HG03159 (cell line): ENCODE measurements at regions not wholly inside any gene's neighbourhood (a gene's known extent, or its start where the extent isn't known, plus 50 kb on each side); places are given as distances from the start of the nearest gene placed in this dataset.
"Not testable (repeated sequence)": the region's sequence is repeated elsewhere in the genome, so short reads cannot be mapped to it uniquely, and the experiment has no call there.

Source experiments
- ATAC-seq: cut with Tn5 transposase; IDR thresholded peaks from one replicate; pipeline ENCODE4 v1.9.1; 2021; ENCODE audit warnings: mild to moderate bottlenecking, moderate library complexity; ENCODE audit not compliant: unreplicated experiment

DNA sequence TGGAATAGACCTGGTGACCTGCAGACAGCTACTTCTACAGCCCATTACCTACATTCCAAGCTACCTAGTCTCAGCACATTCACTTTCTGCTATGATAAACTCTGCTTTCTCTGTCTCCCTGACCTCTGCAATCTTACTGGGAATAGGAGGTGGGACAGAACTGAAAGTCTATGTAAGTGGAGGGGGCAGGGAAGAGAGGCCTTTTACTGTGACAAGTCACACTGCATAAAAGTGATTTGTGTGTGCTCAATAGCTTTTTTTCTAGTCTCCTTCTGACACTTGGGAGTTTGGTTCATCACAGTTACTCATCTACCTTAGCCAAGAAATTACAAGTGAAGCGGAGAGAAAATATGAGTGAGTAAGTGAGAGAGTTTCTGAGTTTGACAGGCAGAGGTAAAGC, 322.4 kb downstream of the OLFM4 start:
- no peak for ATAC-seq

DNA sequence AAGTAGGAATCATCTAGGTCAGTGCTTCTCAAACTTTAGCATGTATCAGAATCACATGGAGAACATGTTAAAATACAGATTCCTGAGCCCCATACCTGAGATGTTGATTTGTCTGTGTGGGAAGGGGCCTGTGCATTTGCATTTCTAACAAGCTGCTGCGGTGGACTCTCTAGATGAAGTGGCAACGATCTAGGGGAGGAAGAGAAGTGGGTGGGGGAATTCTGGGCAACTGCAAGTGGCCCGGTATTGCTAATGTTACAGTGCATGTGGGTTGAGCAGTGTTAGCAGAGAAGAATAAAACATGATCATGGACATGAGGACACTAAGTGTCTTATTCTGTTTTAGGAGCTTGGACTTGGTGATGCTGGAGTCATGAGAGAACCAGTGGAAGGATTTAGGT, 329.0 kb downstream of the OLFM4 start:
- ATAC-seq: no peak

DNA sequence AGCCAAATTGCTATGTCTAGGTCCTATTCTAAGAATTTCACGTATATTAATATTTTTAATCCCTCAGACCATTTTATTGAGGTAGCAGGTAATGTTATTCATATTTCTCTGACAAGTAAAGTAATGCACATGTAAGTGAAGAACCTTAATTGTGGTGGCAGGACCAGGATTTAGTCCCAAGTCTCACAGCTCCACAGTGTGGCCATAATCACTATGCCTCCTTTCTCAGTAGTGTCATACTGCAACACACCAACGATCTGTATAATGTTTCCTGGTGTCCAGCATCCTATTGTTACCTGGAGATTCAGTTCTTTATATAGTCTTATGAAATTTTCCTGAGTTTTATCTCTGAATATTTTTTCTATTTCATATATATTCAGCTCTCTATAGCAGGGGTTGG, 340.3 kb downstream of the OLFM4 start:
- no peak for ATAC-seq

DNA sequence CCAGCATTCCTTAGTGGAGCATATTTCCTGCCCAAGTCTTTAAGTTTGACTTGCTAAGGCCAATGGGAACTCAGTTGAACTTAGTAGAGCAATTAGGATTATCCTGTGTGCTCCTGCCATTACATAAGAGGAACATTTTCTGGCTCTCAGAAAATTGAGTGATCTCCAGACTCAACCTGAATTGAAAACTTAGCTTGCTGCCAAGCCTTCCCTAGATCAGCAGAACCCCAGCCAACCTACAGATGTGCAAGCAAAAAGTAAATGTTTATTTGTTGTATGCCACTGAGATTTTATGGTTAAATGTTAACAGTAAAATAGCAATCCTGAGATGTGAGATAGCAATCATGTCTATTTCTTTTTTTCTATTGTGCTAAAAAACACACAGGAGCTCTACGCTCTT, 350.9 kb downstream of the OLFM4 start:
- ATAC-seq: no peak

DNA sequence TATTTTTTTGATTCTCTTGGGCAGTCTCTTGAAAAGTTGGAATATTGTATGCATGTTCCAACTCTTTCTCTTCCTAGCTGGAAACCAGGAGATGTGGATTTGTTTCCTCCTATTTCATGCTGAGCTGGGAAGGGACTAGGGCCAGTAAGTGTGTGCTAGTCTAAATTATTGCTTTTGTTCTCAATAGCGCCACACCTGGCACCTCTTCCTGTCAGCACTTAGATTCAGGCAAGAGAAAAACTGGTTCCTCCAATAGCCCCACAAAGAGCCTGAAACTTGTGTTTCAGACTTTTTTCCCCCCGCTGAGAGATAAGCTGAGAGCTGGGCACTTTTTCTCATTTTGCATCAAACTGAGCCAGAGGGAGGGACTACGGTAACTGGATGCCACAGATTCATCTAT, 353.4 kb downstream of the OLFM4 start:
- ATAC-seq: no peak

DNA sequence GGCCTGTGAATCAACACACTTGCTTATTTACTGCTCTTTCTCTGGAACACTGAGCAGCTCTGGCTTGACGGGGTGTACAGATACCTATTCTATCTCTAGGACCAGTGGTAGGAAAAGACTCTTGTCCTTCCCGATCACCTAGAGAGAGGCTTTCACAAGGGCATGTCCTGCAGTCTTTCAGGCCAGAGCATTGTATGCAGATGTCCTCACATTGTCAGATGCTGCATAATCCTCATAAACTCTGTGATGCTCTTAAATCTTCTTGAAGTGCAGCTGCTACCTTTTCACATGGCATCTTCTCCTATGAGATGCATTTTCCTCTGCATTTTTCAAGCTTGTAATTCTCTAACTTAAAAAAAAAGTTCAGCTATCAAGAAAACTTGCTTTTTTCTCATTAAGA, 369.4 kb downstream of the OLFM4 start:
- ATAC-seq: no peak

DNA sequence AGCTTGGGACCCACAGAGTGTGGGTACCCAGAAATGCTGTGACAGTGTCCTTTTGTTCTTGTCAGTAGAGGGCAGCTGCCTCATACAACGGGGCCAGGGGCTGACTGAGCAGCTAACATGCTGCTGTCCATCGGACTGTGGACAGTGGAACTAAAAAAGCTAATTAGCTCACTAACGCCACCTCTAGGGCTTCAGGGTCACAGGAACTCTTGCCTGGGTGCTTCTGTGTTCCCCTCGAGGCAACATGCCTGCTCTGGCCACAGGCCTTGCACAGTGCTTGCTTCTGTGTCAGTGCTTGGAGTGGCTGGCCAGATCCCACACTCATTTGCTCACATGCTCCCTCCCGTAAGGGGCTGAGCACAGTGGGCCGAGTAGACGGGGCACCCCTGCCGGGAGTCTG, 377.0 kb downstream of the OLFM4 start:
- no peak for ATAC-seq

DNA sequence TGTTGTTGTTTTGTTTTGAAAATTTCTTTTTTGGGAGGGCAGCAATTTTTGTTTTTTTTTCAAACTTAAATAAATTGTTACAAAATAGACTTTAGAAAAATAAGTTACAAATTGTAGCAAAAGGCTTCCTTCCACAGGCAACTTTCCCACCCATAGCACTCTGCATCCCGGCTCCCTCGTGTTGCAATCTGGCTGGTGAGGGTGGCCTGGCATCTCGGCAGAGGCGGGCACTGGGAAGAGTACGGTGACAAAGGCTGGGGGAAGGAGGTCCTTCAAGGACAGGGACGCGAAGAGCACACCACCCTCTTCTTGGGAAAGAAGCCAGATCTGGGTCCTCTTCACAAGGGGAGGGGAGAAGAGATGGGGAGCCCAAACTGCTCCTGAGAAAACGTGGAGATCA, 379.7 kb downstream of the OLFM4 start:
- no peak for ATAC-seq

DNA sequence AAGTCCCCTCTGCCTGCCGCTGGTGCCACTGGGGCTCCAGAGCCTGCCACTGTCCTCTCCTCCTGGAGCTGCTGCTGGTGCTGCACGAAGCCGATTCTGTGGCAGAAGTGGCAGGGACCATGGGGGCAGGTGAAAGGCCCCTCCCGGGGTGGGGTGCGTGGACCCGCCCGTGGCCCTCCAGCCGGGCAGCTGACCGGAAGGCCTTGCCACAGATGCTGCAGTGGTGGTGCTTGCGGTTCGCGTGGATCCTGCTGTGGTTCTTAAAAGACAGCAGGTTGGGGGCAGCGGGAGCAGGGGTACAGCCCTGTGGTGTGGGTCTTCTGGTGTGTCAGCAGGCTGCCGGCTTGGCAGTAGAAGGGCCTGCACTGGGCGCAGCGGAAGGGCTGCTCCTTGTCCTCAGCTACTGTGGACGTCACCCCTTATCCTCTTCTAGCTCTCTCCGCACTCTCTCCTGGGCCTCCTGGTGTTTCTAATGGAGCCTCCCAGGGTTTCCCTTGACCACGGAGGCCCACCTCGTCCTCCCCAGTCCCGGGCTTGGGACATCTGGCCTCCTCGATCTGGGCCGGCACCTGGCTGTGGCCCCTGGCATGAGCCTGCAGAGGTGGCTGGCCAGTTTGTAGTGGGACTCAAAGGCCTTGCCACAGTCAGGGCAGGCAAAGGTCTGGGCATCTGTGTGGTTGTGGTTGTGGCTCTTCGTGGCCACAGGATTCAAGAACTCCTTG, 380.4 kb downstream of the OLFM4 start:
- ATAC-seq: no peak

DNA sequence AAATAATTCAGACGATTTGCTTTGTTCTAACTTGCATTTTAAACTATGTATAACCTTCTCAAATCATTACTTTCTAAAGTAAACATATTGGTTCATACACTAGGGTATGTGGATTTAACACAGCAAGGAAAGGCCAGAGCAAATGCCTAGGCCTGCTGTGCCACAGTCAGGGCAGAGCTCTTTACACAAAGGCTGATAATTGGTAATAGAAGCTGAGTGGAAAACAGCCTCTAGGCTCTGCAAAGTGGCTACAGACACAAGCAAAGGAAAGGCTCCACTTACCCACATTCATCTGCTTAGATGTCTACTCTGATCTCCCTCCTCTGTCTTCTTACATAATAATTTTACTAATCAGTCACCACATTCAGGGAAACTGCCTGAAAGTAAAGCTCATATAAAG, 382.9 kb downstream of the OLFM4 start:
- no peak for ATAC-seq

DNA sequence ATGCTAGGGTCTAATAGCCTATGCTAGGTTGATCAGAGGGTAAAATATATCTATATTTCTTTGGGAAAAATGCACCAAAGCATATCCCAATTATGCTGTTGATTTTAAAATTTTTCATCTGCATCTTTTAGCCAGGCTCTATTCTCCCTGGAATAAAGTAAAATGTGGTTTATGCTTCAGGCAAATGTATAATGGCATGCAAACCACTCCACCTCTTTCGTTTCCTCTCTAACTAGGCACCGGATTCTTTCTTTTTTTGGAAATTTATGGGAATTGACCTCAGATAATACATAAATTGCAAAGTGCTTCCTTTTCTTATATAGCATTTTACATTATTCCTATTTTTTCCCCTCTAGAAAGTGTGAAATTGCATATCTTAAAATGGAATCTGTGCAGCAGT, 386.5 kb downstream of the OLFM4 start:
- no peak for ATAC-seq

DNA sequence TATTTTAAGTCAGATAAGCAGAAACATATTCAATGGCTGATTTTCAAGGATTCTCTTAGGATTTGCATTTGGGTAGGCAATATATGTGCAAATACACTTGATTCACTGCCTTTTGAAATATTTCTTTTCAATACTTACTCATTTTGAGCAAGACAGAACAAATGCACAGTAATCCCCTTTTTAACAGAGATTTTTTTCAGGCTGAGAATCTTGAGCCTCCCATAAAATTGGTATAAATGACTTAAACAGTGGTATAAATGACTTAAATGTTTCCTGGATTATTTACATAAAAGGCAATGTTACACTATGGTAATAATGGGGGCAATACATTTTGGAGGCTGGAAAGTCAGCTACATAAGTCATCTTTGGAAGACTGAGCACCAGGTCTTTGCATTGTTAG, 389.0 kb downstream of the OLFM4 start:
- ATAC-seq: no peak

DNA sequence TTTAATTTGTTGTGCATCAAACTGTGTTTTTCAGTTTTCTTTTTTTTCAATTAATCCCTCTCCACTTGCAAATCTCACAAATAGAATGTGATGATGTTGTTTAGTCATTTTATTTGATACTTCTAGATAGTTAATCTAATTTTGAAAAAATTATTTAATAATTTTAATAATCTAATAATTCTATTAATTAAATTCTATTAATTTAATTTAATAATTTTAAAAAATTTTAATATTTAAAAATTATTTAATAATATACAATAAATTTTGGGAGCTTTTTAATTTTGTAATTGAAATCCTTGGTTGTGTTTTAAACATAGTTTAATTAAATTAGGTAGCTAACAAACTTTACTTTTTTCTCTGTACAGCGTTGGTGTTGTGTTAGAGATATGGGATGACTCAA, 393.8 kb downstream of the OLFM4 start:
- ATAC-seq: no peak

DNA sequence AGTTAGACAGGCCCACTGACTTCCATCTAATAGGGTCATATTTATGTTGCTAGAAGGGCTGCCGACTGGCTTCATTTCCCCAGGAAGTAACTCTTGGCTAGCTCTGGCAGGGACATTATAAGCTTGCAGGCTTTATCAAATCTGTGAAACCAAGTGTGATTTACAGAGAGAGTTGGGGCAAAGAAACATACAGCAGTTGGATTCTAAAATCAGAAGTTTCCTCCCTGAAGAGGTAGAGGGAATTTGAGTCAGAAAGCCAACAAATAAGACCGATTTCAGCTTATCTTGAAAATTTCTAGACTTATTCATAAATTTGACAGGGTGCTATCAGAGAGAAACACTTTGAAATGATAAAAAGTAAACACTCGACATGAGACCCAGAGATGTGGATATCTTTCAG, 407.8 kb downstream of the OLFM4 start:
- ATAC-seq: no peak

DNA sequence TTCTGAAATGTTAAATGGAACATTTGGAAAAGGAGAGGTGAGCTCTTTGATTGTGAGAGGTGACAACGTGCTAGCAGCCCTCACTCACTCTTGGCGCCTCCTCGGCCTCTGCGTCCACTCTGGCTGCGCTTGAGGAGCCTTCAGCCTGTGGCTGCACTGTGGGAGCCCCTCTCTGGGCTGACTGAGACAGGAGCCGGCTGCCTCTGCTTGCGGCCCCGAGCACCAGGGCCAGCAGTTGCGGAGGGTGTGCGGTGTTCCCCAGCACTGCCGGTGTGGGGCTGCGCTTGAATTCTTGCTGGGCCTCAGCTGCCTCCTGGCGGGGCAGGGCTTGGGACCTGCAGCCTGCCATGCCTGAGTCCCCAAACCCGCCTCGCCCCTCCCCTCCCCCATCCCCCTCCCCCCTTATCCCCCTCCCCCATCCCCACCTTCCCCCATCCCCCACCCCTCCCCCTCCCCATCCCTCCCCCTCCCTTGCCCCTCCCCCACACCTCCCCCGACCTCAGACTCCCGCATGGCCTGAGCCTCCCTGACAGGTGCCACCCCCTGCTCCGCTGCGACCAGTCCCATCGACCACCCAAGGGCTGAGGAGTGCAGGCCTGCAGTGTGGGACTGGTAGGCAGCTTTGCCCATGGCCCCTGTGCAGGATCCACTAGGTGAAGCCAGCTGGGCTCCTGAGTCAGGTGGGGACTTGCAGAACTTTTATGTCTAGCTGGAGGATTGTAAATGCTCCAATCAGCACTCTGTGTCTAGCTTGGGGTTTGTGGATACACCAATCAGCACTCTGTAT, 411.0 kb downstream of the OLFM4 start:
- ATAC-seq: no peak

DNA sequence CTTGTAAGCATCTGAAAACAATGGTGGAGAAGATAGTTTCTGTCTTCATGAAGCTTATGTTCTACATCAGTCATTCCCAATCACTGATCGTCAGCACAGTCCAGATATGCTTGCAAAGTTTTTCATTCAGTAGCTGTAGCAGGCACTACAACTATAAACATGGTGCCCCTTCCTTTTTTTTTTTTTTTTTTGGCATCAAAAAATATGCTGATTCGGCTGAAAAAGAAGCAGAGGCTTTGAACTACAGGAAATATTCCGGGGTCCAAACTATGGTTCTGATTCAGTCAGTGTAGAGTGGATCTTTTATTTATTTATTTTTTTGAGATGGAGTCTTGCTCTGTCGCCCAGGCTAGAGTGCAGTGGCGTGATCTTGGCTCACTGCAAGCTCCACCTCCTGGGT, 414.4 kb downstream of the OLFM4 start:
- no peak for ATAC-seq

DNA sequence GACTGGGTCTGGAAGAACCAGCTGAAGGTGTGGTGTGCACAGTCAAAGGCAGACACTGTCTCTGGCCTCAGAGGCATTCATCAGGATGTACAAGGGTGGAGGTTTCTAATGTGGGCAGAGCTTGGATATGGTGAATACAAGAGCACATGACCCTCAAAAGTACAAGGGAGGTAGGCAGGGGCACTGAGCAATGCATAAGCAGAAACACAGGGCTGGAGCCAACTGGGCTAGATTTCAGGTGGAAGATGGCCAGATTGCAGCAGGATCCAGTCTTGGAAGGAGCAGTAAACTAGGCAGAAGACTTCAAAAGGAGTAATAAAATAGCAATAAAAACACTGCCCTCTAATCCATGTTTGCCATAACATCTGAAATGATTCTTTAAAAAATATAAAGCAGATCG, 417.1 kb downstream of the OLFM4 start:
- ATAC-seq: no peak

DNA sequence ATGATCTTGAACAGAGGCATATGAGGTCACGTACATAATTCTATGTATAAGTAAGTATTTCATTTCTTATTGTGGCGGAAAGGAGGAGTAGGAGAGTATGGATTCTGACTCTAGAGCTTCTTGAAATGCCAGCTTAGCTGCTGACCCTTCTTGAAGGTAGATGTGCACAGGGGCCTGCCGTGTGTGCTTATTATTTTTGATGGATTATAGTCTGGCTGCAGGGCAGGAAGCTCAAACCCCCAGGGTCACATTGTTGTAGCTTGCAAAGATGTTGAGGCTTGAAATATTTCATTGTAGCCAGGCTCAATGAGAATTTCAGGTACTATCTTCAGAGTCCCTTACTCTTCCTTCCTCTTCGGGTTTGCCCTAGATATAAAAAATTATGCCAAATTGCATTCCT, 418.8 kb downstream of the OLFM4 start:
- no peak for ATAC-seq

DNA sequence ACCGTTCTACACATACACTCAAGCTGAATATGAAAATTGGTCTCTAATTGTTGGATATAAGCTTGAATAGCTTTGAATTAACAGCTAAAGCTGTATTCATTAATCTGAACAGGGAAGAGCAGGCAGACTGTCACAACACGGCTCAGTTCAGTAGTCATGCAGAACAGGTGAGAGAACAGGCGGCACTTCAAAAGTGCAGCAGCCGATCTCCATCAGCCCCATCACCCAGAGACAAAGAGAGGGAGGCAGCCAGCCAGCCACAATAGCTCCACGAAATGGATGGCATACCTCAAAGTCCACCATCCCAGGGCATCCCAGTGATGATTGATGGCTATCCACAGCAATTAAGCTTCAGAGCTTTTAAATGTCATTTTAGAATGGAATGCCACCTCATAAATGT, 419.2 kb downstream of the OLFM4 start:
- no peak for ATAC-seq

DNA sequence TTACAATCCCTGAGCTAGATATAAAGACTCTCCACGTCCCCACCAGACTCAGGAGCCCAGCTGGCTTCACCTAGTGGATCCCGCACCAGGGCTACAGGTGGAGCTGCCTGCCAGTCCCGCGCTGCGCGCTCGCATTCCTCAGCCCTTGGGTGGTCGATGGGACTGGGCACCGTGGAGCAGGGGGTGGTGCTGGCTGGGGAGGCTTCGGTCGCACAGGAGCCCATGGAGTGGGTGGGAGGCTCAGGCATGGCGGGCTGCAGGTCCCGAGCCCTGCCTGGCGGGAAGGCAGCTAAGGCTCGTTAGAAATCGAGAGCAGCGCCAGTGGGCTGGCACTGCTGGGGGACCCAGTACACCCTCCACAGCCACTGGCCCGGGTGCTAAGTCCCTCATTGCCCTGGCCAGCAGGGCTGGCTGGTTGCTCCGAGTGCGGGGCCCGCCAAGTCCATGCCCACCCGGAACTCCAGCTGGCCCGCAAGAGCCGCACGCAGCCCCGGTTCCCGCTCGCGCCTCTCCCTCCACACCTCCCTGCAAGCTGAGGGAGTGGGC, 423.7 kb downstream of the OLFM4 start:
- ATAC-seq: not testable (repeated sequence)

DNA sequence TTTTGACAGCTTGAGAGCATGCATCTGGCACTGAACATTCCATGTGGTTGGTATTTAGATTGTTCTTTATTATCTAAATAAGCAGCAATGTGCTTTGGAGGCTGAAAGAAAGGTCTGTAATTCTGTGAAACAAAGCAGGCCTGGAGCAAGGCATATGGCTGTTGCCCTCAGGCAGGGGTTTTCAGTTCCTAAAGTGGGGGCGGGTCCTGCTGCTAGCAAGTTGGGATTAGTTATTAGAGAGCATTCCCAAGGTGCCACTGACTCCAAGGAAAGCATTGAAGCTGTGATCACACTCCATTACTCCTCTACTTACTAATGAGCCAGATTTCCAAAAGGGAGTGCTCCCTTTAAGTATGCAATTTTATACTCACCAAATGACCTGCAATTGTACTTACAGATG, 432.2 kb downstream of the OLFM4 start:
- ATAC-seq: no peak

DNA sequence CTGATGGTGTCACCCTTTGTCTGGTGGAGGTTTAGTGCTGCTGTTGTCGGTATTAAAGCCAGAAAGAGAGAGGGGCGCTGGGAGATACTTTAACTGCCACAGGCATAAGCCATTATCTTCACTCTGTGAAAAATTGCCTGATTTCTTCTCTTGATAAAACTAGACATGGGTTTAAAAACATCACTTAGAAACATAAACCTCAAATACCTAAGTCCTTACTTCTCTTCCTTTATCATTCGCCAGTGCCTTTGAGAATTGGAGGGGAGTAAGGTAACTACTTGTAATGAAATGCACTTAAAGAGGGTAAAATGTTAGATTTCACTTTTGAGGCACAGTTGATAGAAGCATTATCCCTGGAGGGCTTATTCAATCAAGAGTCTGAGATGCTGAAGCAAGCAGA, 434.5 kb downstream of the OLFM4 start:
- no peak for ATAC-seq
